ENCODE measurements at regions not wholly inside any gene's neighbourhood (a gene's known extent, or its start where the extent isn't known, plus 50 kb on each side); places are given as distances from the start of the nearest gene placed in this dataset.

- ChIA-PET POLR2A (ENCODE audit: low non-redundant PET) (no interaction called here), CTCF (no interaction called here)
- DNase-seq (ENCODE audit: low spot score) = no peak
- TF ChIP-seq CTCF (conservative IDR thresholded peaks at IDR 0.05; ENCODE audit: low read depth) = no peak
- no peak overlapping the region for H3K27ac ChIP-seq
Observed at GRCh38 chr20:22928679-22929078, 106.4 kb upstream of the SSTR4 start.

GRCh38 chr20:22929661-22930060, 105.5 kb upstream of the SSTR4 start:
- DNase-seq (ENCODE audit: low spot score) = no peak
- POLR2A ChIA-PET (ENCODE audit: low non-redundant PET) = no interaction called here
- CTCF ChIA-PET = no interaction called here
- no peak overlapping the region for H3K27ac ChIP-seq
- TF ChIP-seq CTCF (conservative IDR thresholded peaks at IDR 0.05; ENCODE audit: low read depth) = no peak

GRCh38 chr20:22931653-22932608, 103.2 kb upstream of the SSTR4 start:
- ChIA-PET POLR2A (ENCODE audit: low non-redundant PET) (no interaction called here), CTCF (interaction anchor here (1.5 kb wide), 1 partner anchor 10 kb away, joined by 4 read pairs; no protein-coding TSS in a partner anchor)
- TF ChIP-seq CTCF (conservative IDR thresholded peaks at IDR 0.05; ENCODE audit: low read depth) = no peak
- no peak overlapping the region for H3K27ac ChIP-seq
- DNase-seq (ENCODE audit: low spot score) = no peak

- CTCF ChIA-PET = interaction anchor here (0.7 kb wide), 1 partner anchor 35 kb away, joined by 3 read pairs; no protein-coding TSS in a partner anchor
- H3K27ac ChIP-seq = no peak overlapping the region
- DNase-seq (ENCODE audit: low spot score) = no peak
- TF ChIP-seq CTCF (conservative IDR thresholded peaks at IDR 0.05; ENCODE audit: low read depth) = no peak
- POLR2A ChIA-PET (ENCODE audit: low non-redundant PET) = no interaction called here
Observed at GRCh38 chr20:22939181-22939580, 95.9 kb upstream of the SSTR4 start.

GRCh38 chr20:22940350-22940749, 94.8 kb upstream of the SSTR4 start:
- no peak overlapping the region for H3K27ac ChIP-seq
- no peak for DNase-seq (ENCODE audit: low spot score)
- ChIA-PET POLR2A (ENCODE audit: low non-redundant PET) (no interaction called here), CTCF (interaction anchor here (0.6 kb wide), 1 partner anchor 693 kb away, joined by 3 read pairs; no protein-coding TSS in a partner anchor)
- TF ChIP-seq CTCF (conservative IDR thresholded peaks at IDR 0.05; ENCODE audit: low read depth) = no peak

- H3K27ac ChIP-seq = no peak overlapping the region
- CTCF ChIA-PET = interaction anchor here (0.8 kb wide), 1 partner anchor 22 kb away, joined by 3 read pairs; no protein-coding TSS in a partner anchor
- no peak for TF ChIP-seq CTCF (conservative IDR thresholded peaks at IDR 0.05; ENCODE audit: low read depth)
- no peak for DNase-seq (ENCODE audit: low spot score)
- POLR2A ChIA-PET (ENCODE audit: low non-redundant PET) = no interaction called here
Observed at GRCh38 chr20:22941550-22941949, 93.6 kb upstream of the SSTR4 start.
